AG08395 (cell line): ENCODE measurements at regions not wholly inside any gene's neighbourhood (a gene's known extent, or its start where the extent isn't known, plus 50 kb on each side); places are given as distances from the start of the nearest gene placed in this dataset.
A peak's percentile ranks its signal among the peaks of the same experiment; 100 is the strongest.

Source experiments
- DNase-seq: peaks from one replicate; pipeline ENCODE4 v3.0.0; 2012; ENCODE audit warnings: mixed read lengths, low spot score

DNA sequence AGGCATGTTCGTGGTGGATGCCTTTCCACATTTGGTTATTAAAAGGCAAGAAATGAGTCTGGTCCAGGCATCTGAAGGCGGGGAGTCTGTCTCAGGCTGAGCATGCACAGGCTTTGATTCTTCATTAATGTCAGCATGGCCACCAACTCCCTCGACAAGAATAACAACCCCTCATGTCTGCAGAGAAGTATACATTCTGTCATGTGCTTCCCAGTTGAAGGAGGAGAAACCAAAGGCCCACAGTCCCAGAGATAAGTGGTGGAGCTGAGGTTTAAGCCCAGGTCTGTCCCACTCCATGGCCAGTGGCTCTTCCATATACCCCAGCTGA, 61.6 kb upstream of the LAPTM5 start:
- no peak for DNase-seq

DNA sequence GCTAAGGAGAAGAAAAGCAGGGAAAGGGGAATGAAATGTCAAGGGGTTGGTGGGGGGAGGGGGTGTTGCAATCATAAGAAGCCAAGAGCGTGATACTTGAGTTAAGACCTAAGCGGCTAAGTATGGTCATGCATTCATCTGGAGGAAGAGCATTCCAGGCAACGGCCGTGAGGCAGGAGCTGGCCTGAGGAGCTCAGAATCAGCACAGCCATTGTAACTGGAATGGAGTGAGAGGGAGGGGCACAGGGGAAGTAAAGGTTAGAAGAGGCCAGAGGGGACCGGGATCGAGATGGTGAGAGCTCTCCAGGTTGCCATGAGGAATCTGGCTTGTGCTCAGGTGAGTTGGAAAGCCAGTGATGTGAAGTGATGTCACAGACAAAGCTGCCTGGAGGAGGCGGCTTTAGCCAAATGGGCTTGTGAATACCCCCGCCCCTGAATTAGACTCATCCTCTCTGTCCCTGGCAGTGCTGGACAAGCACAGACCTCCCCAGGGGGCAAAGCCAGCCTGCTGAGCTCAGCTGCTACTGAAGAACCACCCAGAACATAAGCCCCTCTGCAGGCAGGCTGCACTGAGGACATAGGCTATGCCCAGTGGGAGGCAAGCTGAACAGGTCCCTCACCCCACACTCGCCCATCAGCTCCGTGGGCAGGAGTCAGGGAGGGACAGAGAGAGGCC, 61.1 kb upstream of the LAPTM5 start:
- no peak for DNase-seq

DNA sequence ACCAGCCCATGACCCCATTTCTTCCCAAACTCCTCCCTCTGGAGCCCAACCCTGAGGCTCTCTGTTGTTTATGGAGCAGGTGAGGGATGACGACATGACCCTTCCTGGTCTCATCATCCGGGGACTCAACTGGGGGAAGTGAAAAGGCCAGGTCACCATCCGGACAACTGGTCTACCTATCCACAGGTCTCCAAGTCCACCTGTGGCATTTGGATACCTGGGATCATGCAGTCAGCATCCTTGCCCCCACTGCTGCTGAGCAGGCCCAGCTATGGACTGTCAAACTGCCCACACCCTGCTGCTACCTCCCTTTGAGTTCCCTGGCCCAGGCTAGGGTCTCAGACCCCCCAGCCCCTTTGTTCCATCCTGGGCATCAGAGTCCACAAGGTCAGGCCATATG, 60.0 kb upstream of the LAPTM5 start:
- DNase-seq, result no peak

DNA sequence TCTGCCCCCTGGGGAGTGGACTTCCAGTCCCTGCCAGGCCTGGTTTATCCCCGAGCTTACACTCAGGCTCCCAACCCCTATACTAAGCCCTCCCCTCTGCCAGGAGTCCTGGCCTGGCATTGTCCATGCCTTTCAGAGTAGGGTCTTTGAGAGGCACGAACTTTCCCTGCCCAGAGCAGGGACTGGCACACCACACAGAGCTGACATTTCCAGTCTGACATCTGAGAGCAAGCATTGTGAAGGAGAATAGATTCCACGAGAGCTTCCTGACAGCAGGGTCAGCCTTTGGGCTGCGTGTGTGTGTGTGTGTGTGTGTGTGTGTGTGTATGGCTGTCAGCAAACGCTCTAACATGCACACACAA, 59.5 kb upstream of the LAPTM5 start:
- DNase-seq, result no peak

DNA sequence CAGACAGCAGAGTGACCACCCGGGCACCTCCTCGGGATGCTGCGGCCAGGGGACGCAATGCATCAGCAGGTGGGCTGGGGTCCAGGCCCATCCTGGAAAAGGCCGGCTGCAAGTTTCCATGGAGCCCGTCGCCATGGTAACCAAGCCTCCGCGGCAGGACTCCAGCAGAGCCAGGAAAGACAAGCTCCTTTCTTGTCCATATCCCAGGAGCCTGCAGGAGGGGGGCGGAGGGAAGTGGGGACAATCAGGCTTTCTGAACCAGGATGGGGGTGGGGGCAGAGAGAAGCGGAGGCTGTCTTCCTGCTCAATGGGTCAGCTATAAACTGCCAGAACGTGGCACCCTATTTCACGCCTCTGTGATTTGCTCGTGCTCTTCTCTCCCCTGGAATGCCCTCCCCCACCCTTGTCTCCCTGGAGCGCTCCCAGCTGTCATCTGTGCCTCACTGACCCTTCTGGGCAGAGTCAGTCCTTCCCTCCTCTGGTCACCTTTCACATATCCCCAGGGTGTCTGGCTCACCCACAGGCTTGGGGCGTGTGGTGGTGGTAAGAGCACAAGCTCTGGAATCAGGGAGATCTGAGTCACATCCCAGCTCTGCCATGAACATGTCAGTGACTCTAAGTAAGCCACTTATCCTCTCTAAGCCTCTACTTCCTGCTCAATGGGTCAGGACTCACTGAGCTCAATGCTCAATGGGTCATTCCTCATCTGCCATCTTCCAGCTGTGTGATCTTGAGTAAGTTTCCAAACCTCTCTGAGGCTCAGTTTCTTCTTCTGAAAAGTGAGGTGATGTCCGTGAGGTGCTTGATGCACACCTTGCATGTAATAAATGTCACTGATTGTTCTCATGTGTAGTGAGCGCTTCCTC, 58.9 kb upstream of the LAPTM5 start:
- peak; percentile 89 for DNase-seq

DNA sequence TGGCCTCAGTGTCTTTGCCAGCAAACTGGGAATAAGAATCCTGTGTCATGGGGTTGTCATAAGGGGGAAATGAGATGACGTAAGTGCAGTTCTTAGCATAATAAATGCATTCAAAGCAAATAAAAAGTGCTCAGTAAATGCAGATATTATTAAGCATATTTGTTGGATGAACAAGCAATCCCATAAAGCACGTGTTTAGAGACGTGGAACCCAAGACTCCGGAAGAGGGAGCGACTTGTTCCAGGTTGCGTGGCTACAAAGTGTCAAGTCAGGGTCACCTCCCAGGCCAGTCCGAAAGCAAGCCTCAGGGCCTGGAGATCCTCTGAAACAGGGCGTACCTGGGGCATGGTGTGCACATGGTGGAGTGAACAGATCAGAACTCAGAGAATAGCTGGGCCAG, 58.0 kb upstream of the LAPTM5 start:
- DNase-seq, result no peak

DNA sequence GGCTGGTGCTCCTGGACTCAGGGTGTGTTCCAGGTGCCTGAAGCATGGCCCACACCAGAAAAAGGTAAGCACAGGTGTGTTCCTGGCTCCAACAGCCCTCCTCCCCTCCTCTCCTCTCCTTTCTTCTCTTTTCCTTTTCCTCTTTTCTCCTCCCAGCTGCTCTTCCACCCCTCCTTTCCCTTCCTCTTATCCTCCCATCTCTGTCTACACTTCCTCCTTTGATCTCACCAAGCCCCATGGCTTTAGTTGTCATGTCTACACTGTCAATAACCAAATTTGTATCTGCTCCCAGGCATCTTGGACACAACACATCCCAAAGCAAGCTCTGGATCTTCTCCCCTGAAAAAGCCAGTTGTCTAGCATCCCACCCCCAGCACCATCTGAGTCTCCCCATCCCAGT, 56.7 kb upstream of the LAPTM5 start:
- DNase-seq, result no peak

DNA sequence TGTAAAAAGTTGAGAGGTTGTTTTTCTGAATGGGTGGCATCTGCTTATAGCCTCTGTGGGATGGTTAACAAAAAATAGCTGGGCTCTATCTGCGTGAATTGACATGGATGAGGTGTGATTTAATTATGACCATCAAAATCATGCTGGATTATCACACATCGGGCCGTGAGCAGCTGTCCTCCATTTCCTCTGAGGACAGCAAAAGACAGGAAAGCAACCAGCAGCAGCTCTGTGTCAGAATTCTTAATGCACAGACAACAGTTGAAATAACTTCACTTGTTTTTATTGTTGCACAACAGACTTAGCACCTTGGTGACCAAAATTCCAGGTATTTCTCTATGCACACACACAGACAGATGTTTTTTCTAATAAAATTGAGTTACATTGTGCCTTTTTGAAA, 54.5 kb upstream of the LAPTM5 start:
- no peak for DNase-seq

DNA sequence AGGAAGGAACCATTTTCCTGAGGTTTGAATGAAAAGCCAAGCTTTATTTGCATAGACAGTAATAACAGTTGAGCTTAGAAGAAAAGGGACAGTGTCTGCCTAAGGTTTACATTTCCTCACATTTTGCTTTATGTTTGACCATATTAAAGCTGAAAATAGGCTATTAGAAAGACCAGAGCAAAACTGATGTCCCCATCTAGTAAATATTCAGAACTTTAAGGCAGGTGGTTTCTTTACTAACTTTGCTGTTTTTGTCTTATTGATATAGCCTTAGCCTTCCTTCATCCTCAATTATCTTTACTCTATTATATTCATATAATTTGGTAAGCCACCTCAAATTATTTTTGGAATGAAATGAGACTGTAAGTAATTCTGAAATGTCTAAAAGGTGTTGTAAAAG, 53.6 kb upstream of the LAPTM5 start:
- no peak for DNase-seq

DNA sequence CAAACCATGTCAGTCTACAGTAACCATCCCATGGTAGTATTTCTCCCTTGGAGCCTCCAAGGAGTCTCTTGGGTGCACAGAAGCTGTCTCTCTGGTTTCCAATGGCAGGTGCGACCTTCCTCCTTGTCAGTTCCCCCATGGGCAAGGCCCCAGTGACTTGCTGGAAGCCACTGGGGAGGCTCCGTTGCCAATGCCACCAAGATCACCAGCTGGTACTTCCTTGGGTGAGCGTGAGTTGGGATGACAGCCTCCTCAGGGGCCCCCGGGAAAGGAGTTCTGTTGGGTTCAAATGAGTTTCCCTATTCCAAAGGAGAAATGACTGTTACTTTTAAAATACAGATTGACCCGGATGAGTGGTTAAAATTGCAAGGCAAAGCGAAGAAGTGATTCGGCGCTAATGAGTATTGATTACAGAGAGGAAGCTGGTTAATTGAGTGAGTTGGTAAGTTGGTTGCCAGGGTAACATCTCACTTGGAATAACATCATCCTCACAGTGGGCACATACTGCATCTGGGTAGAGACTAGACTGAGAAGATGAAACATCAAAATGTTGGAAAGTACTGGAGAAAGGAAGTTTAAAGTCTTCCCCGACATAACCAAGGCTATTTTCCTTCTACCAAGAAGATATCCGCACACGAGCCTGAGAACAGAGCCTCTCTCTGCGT, 53.0 kb upstream of the LAPTM5 start:
- DNase-seq, result no peak

DNA sequence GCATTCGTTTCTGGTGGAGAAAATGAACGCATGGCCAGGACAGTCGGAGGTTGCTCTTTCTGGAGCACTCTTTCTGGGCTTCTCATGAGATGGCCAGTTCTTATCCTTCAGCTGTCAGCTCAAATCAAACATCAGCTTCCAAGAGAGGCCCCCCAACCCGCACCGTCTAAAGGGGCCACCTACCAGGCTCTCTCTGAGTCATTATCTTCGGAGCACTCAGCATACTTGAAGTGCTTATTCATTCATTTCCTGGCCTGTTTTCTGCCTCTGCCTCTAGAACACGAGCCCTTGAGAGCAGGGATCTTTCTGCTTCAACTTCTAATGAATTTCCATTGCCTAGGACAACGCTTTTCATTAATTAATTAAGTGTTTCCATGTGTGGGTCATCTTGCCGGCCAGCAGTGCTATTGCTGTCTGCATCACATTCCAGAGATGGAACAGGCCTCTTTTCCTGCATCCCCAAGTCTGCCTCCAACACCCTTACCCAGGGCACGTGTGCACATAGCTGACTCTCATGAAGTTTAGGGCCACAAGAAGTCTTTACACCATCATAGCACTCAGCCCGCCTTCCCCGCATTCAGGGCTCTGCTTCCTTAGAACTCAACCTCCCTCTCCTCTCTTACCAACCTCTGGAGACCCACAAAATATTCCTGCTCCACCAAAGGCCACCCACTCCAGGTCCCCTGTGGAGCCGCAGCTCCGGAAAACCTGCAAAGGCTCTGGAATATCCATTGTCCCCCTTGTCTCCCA, 52.1 kb upstream of the LAPTM5 start:
- peak; percentile 81 for DNase-seq

DNA sequence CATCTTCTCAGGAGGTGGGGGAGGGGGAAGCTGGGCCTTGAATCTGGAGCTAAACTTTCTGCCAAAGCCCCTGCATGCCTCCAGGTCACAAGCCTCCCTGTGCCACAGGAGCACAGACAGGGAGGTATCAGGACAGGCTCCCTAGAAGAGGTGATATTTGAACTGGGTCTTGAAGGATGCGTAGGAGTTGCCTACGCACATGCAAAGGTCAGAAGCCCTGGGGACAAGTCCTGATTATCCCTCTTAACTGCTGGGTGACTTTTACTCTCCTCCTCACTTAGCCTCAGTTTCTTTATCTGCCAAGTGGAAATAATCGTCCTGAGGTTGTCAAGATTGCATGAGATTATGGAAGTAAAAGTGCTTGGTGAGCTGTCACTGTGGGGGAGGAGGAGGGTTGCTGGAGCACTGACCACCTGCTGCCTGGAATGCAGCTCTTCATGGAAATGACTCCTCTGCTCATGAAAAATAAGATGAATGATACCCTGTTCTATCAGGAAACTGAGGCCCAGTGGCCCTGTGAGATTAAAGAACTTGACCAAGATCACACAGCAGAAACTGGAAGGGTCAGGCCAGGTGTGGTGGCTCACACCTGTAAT, 50.6 kb upstream of the LAPTM5 start:
- DNase-seq, result no peak

DNA sequence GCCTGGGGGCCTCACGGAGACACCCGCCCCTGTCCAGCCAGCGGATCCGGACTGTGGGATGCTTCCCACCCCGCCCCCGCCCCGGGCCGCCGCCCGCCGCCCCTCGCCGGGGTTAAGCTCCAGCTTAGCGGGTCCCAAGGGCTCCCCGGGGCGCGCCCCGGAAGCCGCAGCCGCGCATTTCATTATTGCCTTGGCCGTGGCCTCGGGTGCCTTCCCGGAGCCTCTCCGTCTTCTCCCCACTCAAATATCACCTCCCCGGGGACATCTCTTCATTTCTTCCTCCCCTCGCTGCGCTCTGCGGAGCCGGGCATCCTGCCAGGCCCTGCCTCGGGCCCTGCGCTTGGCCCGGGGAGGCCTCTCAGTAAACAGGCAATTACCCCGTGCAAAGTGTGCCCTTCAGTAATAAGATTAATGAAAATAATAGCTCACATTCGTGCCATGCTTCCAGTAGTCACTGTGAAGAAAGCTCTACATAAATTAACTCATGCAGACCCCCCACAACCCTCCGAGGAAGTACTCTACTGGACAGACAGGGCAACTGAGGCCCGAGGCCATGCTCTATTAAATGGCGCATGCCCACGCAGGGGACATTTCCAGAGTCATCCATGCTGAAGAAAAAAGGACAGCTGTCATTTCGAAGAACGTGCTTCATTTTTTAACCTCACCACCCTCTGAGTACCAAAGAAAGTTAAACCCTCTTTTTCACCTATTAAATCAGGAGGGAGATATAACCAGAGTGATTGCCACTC, 49.9 kb upstream of the LAPTM5 start:
- DNase-seq, result peak; percentile 36
